Tibial artery (tissue), 4 donors: ENCODE measurements at regions not wholly inside any gene's neighbourhood (a gene's known extent, or its start where the extent isn't known, plus 50 kb on each side); places are given as distances from the start of the nearest gene placed in this dataset.
"Not testable (repeated sequence)": the region's sequence is repeated elsewhere in the genome, so short reads cannot be mapped to it uniquely, and the experiment has no call there.

ENCODE experiments used
- DNase-seq, 2 donors: peaks; one replicate each; pipeline ENCODE4 v3.0.0-alpha.2; 2019
- H3K27ac ChIP-seq, 2 donors: fragments of 200-600 bp; sonication (generic) in 1 of 2; 1 replicate in 1 of 2; 2 replicates in 1 of 2; pipeline ENCODE4 v1.5.1; 2018 to 2019; ENCODE audit warnings: mild to moderate bottlenecking in 1 of 2
- H3K27me3 ChIP-seq, 2 donors: fragments of 200-600 bp; sonication (generic) in 1 of 2; one replicate each; pipeline versions ENCODE4 v1.5.1 to v1.6.0; 2016 to 2019
- H3K36me3 ChIP-seq, 3 donors: fragments of 200-600 bp; sonication (generic) in 2 of 3; one replicate each; pipeline ENCODE4 v1.5.1; 2016 to 2019; ENCODE audit warnings: mild to moderate bottlenecking in 2 of 3
- H3K4me1 ChIP-seq, 4 donors: fragments of 200-600 bp; sonication (generic) in 2 of 4; 1 replicate in 3 of 4; 2 replicates in 1 of 4; pipeline ENCODE4 v1.5.1; 2016 to 2019
- H3K4me3 ChIP-seq, 2 donors: fragments of 200-600 bp; sonication (generic) in 1 of 2; 1 replicate in 1 of 2; 2 replicates in 1 of 2; pipeline ENCODE4 v1.5.1; 2018 to 2019; ENCODE audit warnings: mild to moderate bottlenecking in 2 of 2
- H3K9me3 ChIP-seq, 3 donors: fragments of 200-600 bp; sonication (generic) in 1 of 3; one replicate each; pipeline ENCODE4 v1.5.1; 2016 to 2019
- CTCF ChIP-seq, 2 experiments: fragments of 200-600 bp in 1 of 2; fragments of 450-650 bp in 1 of 2; IDR thresholded peaks; one replicate each; pipeline ENCODE4 v1.5.1; 2017 to 2019; ENCODE audit warnings: antibody characterized with exemption in 2 of 2, mild to moderate bottlenecking in 1 of 2, moderate library complexity in 1 of 2
- intact Hi-C: fragments of 100-400 bp; cut with DNase I; formaldehyde crosslinking; loops from one replicate; pipeline ENCODE4 v1.15.0; 2023; ENCODE audit warnings: low total_unique reads

GRCh38 chr2:77839102-77839501 lies 316.9 kb upstream of the LRRTM4 start:
- no peak for TF ChIP-seq CTCF (IDR thresholded peaks at IDR 0.05)
- Histone ChIP-seq H3K36me3 (no peaks in the 10 kb centered on the region), H3K4me1 (no peaks in the 10 kb centered on the region), H3K9me3 (peaks cover 0 to 4% (median 0%) of the 10 kb centered on the region in 3 donors), H3K27me3 (no peaks in the 10 kb centered on the region), H3K27ac (no peak overlapping the region), H3K4me3 (no peak overlapping the region)
- no peak for DNase-seq
- intact Hi-C loops = no loop called here

- H3K27me3 ChIP-seq = no peaks in the 10 kb centered on the region
- no peak overlapping the region for H3K27ac ChIP-seq
- no peak overlapping the region for H3K4me3 ChIP-seq
- no peak for DNase-seq
- peaks cover 0 to 2% (median 0%) of the 10 kb centered on the region in 3 donors for H3K9me3 ChIP-seq
- no peak for TF ChIP-seq CTCF (IDR thresholded peaks at IDR 0.05)
- H3K4me1 ChIP-seq = no peaks in the 10 kb centered on the region
- intact Hi-C loops = no loop called here
- no peaks in the 10 kb centered on the region for H3K36me3 ChIP-seq
Measured at GRCh38 chr2:77862120-77862519, 339.9 kb upstream of the LRRTM4 start.

GRCh38 chr2:77864426-77864825 lies 342.2 kb upstream of the LRRTM4 start:
- Histone ChIP-seq H3K4me1 (no peaks in the 10 kb centered on the region), H3K4me3 (no peak overlapping the region), H3K27ac (no peak overlapping the region), H3K36me3 (no peaks in the 10 kb centered on the region), H3K9me3 (no peaks in the 10 kb centered on the region), H3K27me3 (no peaks in the 10 kb centered on the region)
- no peak for TF ChIP-seq CTCF (IDR thresholded peaks at IDR 0.05)
- intact Hi-C loops = no loop called here
- DNase-seq = no peak

DNA sequence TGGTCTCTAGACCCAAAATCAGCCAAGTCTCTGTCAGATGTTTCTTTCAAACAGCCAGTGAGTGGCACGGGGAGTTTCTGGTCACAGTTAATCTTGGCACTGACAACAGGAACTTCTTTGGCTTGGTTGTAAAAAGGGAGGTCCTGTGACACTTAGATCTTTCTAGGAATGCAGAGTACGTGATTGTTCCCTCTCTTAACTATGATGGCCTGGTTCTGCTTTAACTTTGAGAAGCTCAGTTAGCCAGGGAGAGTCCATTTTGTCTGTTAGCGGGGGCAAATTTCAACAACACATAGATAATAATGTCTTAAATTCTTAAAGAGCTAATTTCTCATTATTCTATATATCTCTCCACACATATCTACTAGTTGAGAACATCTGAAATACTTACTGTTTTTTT lies 344.5 kb upstream of the LRRTM4 start:
- Histone ChIP-seq H3K4me3 (no peak overlapping the region), H3K27ac (no peak overlapping the region), H3K27me3 (no peaks in the 10 kb centered on the region), H3K4me1 (no peaks in the 10 kb centered on the region), H3K9me3 (no peaks in the 10 kb centered on the region), H3K36me3 (no peaks in the 10 kb centered on the region)
- DNase-seq = no peak
- TF ChIP-seq CTCF (IDR thresholded peaks at IDR 0.05) = no peak
- intact Hi-C loops = no loop called here

GRCh38 chr2:77867146-77867545 lies 345.0 kb upstream of the LRRTM4 start:
- Histone ChIP-seq H3K9me3 (no peaks in the 10 kb centered on the region), H3K4me1 (no peaks in the 10 kb centered on the region), H3K4me3 (no peak overlapping the region), H3K36me3 (no peaks in the 10 kb centered on the region), H3K27ac (no peak overlapping the region), H3K27me3 (no peaks in the 10 kb centered on the region)
- intact Hi-C loops = no loop called here
- no peak for DNase-seq
- no peak for TF ChIP-seq CTCF (IDR thresholded peaks at IDR 0.05)

DNA sequence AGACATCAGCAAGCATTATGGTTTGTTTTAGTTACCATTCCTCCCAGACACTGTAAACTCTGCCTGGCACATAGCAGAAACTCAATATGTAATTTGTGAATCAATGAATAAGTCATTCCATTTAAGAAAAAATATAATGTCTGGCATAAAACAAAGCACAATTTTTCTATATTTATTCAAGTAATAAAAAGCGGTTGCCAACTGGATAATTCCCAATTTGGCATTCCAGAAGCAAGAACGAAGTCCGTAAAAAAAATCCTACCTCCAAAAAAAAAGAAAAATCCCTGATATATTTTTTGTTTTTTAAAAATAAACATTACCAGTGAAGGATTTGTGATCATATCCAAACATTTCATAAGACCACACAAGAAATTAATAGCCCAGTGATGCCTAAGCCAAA lies 351.3 kb upstream of the LRRTM4 start:
- TF ChIP-seq CTCF (IDR thresholded peaks at IDR 0.05) = no peak
- Histone ChIP-seq H3K27ac (no peak overlapping the region), H3K9me3 (no peaks in the 10 kb centered on the region), H3K27me3 (no peaks in the 10 kb centered on the region), H3K36me3 (no peaks in the 10 kb centered on the region), H3K4me1 (no peaks in the 10 kb centered on the region), H3K4me3 (no peak overlapping the region)
- intact Hi-C loops = no loop called here
- DNase-seq = no peak

DNA sequence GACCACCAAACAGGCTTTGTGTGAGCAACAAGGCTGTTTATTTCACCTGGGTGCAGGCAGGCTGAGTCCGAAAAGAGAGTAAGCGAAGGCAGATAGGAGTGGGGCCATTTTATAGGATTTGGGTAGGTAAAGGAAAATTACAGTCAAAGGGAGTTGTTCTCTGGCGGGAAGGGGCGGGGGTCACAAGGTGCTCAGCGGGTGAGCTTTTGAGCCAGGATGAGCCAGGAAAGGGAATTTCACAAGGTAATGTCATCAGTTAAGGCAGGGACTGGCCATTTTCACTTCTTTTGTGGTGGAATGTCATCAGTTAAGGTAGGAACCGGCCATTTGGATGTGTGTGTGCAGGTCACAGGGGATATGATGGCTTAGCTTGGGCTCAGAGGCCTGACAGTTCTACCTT lies 378.0 kb upstream of the LRRTM4 start:
- H3K36me3 ChIP-seq, intact Hi-C loops, H3K27me3 ChIP-seq, H3K9me3 ChIP-seq, H3K27ac ChIP-seq, H3K4me1 ChIP-seq, DNase-seq, H3K4me3 ChIP-seq: not testable (repeated sequence)
